Panc1 (cell line): ENCODE measurements at regions not wholly inside any gene's neighbourhood (a gene's known extent, or its start where the extent isn't known, plus 50 kb on each side); places are given as distances from the start of the nearest gene placed in this dataset.

ENCODE experiments used
- CTCF ChIP-seq: fragments of 450-650 bp; IDR thresholded peaks from 2 replicates; pipeline ENCODE4 v1.5.1; 2017; ENCODE audit warnings: mild to moderate bottlenecking
- POLR2AphosphoS5 ChIP-seq: IDR thresholded peaks from 2 replicates; pipeline ENCODE4 v1.6.1; 2012; ENCODE audit warnings: mild to moderate bottlenecking, low read depth, low read length, moderate library complexity
- REST ChIP-seq, 2 experiments: IDR thresholded peaks; 2 replicates each; pipeline ENCODE4 v1.6.1; 2011 to 2012; ENCODE audit warnings: low read depth in 2 of 2, control low read depth in 1 of 2, low read length in 1 of 2, mild to moderate bottlenecking in 1 of 2, moderate library complexity in 1 of 2; ENCODE audit not compliant: insufficient read depth in 1 of 2
- SIN3A ChIP-seq: IDR thresholded peaks from 2 replicates; pipeline ENCODE4 v1.6.1; 2012; ENCODE audit warnings: low read depth, mild to moderate bottlenecking, low read length, moderate library complexity, borderline replicate concordance; ENCODE audit not compliant: insufficient read depth
- TCF7L2 ChIP-seq: IDR thresholded peaks from 2 replicates; pipeline ENCODE4 v1.6.1; 2011; ENCODE audit warnings: mild to moderate bottlenecking, low read depth, low read length, inconsistent platforms

GRCh38 chr3:144521131-144521530 lies 549.5 kb downstream of the DIPK2A start:
- TF ChIP-seq CTCF (no peak), REST (IDR thresholded peaks at IDR 0.05; ENCODE audit: insufficient read depth in 1 of 2, low read depth in 2 of 2, low read length in 1 of 2) (no peak), POLR2AphosphoS5 (no peak), TCF7L2 (no peak), SIN3A (no peak)
